ENCODE measurements at regions not wholly inside any gene's neighbourhood (a gene's known extent, or its start where the extent isn't known, plus 50 kb on each side); places are given as distances from the start of the nearest gene placed in this dataset.

DNA sequence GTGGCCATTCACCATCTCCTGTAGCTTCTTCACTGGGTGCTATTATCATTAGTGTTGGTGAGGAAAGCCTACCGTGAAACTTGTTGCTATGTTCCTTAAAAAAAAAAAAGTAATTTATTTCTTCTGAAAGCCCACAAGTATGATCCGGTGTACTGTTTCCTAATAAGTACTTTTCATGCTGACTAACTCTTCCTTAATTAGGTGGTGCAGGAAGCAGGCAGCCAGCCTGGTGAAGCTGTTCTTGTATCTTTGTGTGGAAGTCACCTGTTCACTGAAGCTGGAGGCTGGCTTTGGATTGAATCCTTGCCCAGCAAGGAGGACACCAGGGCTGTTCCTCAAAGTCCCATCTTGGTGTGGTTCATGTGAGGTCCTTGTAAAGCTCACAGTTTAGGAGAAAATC, 321.7 kb upstream of the THSD7B start:
- no peak for DNase-seq (ENCODE audit: low spot score)
- TF ChIP-seq, protein P1, sequence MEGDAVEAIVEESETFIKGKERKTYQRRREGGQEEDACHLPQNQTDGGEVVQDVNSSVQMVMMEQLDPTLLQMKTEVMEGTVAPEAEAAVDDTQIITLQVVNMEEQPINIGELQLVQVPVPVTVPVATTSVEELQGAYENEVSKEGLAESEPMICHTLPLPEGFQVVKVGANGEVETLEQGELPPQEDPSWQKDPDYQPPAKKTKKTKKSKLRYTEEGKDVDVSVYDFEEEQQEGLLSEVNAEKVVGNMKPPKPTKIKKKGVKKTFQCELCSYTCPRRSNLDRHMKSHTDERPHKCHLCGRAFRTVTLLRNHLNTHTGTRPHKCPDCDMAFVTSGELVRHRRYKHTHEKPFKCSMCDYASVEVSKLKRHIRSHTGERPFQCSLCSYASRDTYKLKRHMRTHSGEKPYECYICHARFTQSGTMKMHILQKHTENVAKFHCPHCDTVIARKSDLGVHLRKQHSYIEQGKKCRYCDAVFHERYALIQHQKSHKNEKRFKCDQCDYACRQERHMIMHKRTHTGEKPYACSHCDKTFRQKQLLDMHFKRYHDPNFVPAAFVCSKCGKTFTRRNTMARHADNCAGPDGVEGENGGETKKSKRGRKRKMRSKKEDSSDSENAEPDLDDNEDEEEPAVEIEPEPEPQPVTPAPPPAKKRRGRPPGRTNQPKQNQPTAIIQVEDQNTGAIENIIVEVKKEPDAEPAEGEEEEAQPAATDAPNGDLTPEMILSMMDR (IDR thresholded peaks at IDR 0.05; ENCODE audit: borderline replicate concordance, control extremely low read depth, extremely low read depth, insufficient read depth, missing control alignments): no peak
- in situ Hi-C loops (cut with MboI; ENCODE audit: low sequenced_read_pairs, unreplicated experiment): no loop called here

DNA sequence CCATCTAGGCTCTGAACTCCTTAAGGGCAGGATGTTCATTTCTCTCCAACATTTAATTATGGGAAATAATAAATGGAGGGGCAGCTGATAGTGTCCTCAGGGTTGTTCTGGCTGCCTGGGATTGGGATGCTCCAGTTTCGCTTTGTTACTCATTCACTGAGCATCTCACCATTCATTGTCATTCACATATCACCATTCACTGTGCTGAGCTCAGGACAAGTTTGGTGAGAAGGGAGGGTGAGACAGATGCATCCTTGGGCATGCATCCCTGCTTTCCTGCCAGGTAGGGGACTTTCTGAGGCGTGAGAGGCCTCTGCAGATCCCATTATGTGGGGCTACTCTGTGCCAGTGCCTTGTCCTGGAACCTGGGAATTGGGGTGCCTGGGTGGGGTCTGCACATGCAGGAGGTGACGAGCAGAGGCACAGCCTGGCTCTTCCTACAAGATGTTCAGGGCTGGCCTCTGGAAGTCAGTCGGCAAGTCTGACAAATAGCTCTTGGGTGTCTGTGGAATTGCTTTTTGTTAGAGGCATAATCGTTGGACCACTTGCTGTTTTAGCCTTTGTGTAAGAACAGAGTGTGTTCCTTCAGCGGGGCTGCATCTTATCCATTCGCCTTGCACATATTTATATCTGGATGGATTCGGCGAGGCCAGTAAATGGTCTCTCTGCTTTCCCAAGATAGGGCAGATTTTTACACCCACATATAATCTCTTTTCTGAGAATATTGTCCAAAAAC, 323.2 kb upstream of the THSD7B start:
- TF ChIP-seq, protein P1 (IDR thresholded peaks at IDR 0.05; ENCODE audit: borderline replicate concordance, control extremely low read depth, extremely low read depth, insufficient read depth, missing control alignments): no peak
- in situ Hi-C loops (cut with MboI; ENCODE audit: low sequenced_read_pairs, unreplicated experiment): no loop called here
- DNase-seq (ENCODE audit: low spot score): no peak

DNA sequence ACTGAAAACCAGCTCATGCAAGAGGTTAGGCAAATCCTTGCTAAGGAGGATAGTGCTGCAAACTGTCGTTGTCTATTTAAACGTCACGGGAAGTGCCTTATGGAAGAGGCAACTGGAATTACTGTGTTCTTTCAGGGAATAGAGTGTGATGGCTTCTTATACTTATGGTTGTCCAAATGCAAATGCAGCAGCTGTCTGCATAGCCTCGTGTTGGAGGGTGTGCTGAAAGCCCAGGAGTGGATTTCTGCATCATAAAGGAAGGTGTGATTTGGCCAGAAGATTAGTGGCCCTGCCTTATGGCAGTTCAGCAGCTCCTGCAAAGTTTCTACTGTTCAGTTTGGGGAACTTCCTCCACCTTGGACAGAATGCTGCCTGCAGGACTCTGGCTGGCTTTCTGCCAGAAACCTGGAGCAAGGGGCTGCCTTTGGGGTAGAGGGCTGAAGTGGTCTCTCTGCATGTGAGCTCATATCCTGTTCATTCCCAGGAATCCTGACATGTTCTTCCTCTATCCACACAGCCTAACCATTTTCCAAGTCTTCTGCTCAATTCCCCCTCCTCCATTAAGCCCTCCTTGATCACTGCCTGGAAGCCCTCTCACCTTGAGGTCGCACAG, 321.2 kb upstream of the CXCR4 start:
- TF ChIP-seq, protein P1 (IDR thresholded peaks at IDR 0.05; ENCODE audit: borderline replicate concordance, control extremely low read depth, extremely low read depth, insufficient read depth, missing control alignments): no peak
- no peak for DNase-seq (ENCODE audit: low spot score)
- in situ Hi-C loops (cut with MboI; ENCODE audit: low sequenced_read_pairs, unreplicated experiment): no loop called here

DNA sequence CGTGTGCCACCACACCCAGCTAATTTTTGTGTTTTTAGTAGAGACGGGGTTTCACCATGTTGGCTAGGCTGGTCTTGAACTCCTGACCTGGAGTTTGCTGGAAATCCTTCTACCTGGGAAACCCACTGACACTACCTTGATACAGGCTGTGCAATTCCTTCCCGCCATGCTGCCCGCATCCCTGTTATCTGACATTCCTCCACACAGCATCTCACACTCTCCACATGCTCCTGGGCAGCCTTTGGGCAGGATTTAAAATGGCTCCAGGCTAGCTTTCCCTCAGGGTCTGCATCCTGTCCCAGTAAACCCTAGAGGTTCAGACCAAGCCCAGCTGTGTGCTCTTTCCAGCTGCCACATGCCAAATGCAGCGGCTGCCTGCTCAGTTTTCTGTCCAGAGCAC, 319.5 kb upstream of the CXCR4 start:
- no peak for DNase-seq (ENCODE audit: low spot score)
- TF ChIP-seq, protein P1 (IDR thresholded peaks at IDR 0.05; ENCODE audit: borderline replicate concordance, control extremely low read depth, extremely low read depth, insufficient read depth, missing control alignments): no peak
- in situ Hi-C loops (cut with MboI; ENCODE audit: low sequenced_read_pairs, unreplicated experiment): no loop called here

DNA sequence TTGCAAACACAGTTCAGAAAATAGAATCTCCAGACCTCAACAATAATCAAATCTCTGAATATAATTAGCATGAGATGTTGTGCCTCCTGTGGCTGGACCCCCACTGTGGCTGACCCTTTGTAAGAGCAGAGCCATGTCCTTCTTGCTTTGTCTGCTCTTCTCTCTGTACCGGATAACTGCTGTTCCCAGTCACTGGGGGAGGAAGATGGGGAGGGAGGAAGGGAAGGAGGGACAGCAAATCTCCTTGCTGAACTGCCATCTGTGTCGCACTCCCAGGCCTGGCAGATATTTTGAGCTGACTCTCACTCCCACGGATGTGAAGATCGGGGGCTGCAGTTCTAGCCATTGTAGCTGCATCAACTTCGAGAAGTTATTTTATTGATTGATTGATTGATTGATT, 319.0 kb upstream of the CXCR4 start:
- TF ChIP-seq, protein P1 (IDR thresholded peaks at IDR 0.05; ENCODE audit: borderline replicate concordance, control extremely low read depth, extremely low read depth, insufficient read depth, missing control alignments): no peak
- DNase-seq (ENCODE audit: low spot score): no peak
- in situ Hi-C loops (cut with MboI; ENCODE audit: low sequenced_read_pairs, unreplicated experiment): no loop called here

DNA sequence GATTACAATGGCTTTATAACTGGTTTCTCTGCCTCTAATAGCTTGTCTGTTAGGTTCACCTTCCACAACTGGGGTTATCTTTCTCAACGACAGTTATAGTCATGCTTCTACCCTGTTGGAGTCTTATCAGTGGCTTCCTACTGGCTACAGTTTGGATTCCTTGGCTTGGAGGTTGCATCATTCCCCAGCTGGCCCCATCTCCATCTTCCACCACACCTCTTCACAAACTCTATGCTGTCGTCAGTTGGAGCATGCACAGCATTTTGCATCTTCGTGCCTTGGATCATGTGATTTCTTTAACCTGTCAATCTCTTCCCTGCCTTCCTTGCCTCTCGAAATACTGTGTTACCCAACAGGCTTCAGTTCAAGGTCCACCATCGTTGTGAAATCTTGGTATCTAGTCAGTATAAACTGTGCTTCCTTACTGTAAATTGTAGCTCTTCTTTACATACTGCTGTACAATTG, 316.3 kb upstream of the CXCR4 start:
- TF ChIP-seq, protein P1 (IDR thresholded peaks at IDR 0.05; ENCODE audit: borderline replicate concordance, control extremely low read depth, extremely low read depth, insufficient read depth, missing control alignments): no peak
- DNase-seq (ENCODE audit: low spot score): no peak
- in situ Hi-C loops (cut with MboI; ENCODE audit: low sequenced_read_pairs, unreplicated experiment): no loop called here
